GM18511 (cell line): ENCODE measurements at regions not wholly inside any gene's neighbourhood (a gene's known extent, or its start where the extent isn't known, plus 50 kb on each side); places are given as distances from the start of the nearest gene placed in this dataset.

Source experiments
- ATAC-seq: cut with Tn5 transposase; IDR thresholded peaks from one replicate; pipeline ENCODE4 v1.9.1; 2021; ENCODE audit warnings: mild to moderate bottlenecking, moderate library complexity; ENCODE audit not compliant: unreplicated experiment

DNA sequence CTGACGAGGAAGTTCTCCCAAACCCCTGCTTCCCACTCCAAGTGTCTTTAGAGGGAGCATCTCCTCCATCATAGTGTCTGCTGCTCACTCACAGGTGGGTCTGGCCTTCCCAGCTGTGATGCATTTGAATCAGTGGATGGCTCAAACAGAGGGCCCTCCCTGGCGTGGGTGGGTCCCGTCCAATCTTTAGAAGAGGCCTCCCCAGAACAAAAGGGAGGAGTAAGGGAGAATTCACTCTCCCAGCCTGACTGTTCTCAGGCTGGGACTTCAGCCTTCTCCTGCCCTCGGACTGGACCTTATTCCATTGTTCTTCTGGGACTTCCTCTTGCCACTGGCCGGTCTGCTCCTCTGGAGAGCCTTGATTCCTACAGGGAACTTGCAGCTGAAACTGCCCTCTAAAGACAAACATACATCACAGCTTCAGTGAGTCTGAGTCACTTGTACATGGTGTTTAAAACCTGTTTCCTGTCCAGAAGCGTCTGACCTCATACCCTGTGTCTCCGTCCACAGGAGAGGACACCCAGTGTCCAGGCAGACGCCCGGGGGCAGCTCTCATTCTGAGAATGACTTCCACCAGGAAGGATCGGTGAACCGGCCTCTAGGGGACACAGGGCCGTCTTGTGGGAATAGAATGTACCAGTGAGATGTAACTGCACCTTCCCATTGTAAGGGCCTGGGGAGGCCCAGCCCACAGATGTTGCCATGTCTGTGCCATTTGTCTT, 234.7 kb downstream of the BRD1 start:
- ATAC-seq, result no peak

DNA sequence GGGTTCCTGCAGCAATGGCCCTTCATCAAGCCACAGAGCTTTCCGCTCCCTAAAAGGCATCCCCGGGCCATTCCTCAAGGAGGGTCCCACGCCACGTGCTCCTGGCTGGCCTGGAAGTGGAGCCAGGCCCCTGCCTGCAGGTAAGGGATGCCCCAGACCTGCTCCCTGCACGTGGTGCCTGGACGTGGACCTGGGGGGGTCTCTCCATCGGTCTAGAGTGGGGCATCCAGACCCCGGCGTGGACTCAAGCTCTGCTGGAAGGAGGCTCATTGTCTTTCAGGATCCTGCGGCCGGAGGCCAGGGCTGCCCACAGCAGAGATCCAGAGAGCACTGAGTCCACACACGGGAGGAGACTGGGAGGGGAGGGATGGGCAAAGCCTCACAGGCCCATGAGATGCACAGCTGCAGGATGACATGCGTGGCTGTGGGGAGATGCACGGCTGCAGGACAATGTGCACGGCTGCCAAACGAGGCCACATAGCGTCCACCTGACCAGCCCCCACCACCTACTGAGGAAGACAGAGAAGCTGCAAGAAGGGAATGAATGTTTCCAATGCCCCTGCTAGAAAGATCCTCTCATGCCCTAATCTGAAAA, 236.7 kb downstream of the BRD1 start:
- ATAC-seq, result no peak

DNA sequence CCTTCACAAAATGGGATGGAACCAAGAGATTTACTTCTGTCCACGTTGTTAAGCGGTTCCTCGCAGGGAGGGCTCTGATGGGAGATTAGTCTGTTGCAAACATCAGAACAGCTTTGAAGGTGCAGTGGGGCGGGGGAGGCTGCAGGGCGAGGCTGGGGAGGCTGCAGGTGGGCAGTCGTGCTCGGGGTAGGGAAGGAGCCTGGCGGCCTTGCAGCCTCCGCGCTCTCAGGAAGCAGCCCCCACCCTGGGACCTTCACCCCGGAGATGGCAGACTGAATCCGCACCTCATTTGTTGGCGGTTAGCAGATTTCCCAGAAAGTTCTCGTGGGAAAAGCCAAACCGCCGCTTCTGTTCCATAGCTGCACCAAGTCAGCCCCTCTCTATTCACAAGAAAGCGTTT, 237.3 kb downstream of the BRD1 start:
- ATAC-seq, result no peak

DNA sequence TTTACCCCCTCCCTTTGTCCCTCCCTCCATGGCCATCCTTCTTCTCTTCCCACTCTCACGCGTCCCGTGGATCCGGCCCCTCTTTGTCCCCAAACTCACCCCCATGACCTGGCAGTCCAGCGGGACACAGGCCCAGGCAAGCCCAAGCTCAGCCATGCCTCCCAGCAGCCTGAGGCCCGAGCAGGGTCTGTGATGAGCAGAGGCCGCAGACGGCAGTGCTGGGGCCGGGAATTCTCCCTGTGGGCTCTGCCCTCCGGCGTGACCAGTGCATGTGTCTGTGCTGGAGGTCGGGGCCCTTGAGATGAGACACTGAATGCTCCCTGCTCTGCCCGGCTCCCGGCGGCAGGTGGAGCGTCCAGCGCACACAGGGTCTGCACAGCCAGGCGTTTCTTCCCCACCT, 237.9 kb downstream of the BRD1 start:
- ATAC-seq, result no peak

DNA sequence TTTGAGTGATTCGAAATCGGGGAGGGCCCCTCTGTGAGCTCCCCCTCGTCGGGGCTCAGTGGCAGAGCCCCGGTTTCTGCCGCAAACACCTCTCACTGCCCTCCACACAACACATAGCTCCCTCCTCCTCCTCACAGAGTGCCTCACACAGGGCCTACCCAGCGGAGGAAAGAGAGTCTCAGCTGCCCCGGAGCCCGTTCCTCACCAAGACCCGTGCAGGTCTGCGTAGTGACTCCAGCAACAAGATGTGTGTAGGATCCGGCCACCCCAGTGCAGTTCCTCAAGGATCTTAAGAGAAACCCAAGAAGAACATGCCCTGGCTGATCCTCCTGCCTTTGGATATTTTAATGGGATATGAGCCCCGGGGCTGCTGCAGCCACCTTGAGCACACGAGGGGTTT, 238.4 kb downstream of the BRD1 start:
- no peak for ATAC-seq

DNA sequence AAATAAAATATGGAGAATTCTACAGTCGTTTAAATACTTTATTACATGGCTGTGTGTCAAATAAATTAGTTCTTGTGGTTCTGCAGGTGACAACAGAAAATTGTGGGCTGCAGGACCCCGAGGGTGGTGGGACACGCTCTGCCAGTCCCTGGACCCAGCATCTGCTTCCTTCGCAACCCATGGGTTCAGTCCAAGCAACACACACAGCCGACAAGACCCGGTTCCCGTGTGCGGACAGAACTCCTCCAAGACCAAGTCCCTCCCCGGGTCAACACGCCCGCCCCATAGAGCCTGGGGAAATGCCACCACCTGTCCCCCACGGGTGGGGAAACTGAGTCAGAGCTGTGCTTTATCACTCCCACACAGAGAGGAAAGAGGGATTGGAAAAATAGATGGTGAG, 238.9 kb downstream of the BRD1 start:
- ATAC-seq, result no peak

DNA sequence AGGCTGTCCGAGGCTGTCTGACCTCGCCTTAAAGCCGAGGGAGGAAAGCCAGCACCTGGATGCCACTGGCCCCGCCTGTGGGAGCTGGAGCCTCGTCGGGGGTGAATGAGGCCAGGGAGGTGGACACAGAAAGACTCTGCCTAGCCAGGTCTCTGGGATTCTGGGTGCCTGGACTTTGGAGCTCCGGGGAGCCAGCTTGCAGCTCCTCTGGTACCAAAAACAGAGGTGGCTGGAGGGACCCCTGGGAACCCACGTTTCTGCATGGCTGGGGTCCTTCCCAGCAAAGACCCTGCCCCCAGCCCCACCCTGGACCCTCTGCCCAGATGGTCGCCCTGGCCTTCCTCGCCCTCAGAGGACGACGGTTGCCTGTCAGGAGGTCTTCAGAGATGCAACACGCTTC, 239.7 kb downstream of the BRD1 start:
- ATAC-seq, result no peak

DNA sequence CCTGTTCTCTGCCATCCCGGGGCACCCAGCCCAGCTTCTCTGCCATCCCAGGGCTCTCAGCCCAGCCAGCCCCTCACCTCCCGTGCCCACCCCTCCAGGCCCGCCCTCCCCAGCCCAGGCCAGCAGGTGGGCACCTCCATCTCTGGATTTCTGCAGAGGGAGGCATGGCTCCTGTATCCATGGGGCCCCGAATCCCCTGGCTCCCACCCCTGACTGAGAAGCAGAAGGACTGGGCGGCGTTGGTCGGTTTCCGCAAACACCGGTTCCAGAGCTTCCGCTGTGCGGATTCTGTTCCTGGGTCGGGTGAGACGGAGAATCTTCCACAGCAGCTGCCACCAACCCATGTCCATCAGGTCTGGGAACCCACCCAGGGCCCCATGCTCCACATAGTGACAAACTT, 240.3 kb downstream of the BRD1 start:
- ATAC-seq, result no peak

DNA sequence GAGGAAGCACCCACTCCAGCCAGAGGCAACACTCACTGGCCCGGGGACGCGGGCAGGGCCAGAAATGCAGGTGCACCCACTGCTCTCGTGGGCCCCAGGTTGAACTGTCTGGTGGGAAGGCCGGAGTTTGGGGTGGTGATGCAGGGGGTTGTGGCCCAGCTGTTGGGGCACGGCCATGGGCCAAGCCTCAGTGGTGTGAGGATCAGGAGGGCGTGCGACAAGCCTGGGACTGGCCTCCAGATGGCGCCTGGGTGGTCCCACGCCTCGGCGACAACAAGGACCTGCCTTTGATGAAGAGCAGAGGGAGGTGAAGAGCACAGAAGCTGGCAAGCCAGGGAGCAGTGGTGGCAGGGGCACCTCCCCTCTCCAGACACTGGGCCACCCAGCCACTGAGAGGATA, 240.8 kb downstream of the BRD1 start:
- ATAC-seq, result no peak

DNA sequence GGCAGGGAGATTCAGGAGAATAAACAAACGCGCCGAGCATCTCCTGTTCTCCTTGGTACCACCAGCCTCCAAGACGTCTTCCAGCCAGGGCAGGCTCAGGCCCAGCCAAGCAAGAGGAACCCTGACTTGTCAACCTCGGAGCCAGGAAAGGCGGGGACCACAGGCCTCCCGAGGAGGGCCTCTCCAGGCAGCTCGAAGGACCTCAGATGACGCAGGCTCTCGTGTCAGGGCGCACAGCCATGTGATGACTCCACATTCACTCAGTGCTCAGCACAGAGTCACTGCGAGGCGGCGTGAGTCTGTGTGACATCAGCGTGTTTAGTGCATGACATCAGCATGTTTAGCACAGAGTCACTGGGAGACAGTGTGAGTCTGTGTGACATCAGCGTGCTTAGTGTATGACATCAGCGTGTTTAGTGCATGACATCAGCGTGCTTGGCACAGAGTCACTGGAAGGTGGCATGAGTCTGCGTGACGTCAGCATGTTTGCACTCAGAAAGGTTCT, 241.4 kb downstream of the BRD1 start:
- no peak for ATAC-seq

DNA sequence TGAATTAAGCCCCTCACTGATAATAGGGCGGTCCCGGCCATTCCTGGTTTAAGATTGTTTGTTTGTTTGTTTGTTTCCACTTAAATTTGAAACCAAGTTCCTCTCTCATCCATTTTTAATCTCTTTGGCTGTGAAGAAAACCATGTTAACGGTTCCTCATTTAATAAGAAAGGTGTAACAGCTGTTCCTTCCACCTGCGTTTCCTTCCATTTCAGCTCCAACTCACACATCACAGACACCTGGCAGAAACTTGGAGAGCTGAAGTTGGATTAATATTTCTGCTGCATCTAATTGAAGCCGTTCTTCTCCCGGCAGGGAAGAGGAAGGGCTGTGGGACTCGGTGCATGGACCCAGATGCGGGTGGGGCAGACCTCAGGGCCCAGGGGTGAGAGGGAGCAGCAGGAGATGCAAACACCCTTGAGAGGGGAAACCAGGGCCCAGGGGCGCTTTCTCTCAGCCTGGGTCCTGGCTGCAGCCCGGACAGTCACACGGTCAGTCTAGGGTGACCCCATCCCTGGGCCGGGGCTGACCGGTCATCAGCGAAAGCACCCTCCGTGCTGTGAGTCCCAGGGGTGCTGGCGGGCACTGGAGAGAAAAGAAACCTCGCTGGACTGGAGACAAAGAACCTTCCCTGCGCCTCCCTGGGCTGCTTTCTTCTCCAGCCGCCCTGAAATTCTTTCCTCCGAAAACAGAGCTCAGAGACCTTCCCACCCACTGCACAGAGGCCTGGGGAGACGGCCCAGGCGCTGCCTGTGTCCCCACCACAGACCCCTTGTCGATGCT, 242.0 kb downstream of the BRD1 start:
- ATAC-seq, result no peak

DNA sequence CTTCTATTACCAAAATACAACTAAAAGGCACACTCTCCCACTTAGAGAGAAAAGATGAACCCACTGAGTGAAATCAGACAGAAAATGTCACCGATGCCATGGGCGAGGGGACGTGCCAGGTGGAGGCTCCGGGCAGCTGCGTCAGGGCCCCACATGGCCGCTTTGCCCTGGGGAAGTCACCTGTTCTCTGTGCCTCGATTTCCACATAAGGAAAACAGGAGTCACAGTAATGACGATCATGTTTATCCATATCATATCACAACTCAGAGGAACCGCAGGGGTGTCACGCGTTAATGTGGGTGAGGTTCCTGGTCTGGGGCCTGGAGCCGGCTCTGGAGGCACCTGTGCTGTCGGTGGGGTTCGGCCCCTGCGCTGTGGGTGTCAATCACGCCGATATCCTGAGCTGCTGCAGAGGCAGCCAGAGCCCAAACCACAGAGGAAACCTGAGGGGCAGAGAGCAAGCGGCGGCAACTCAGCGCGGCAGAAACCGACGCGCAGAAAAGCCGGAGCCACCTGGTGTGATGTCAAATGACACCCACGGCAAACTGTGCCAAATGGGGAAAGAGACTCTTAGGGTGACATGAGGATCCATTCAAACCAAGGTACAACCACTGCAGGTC, 243.7 kb downstream of the BRD1 start:
- no peak for ATAC-seq

DNA sequence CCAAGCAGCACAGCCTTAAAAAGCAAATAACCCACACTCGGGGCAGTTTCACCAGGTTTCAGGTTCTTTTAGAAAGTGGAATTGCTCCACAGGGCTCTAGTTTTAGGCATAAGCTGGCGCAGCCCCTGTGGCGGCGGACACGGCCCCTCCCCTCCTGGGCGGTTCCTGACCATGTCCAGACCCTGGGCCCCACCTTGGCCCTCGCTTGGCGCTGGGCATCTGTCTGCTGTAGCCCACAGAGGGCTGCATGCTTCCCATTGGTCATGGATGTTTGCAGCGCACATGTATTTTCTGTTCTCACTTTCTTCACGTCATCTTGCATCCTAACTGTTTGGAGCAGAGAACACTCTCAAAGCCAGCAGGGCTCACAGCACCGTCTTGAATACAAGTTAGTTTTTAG, 244.3 kb downstream of the BRD1 start:
- ATAC-seq, result no peak

DNA sequence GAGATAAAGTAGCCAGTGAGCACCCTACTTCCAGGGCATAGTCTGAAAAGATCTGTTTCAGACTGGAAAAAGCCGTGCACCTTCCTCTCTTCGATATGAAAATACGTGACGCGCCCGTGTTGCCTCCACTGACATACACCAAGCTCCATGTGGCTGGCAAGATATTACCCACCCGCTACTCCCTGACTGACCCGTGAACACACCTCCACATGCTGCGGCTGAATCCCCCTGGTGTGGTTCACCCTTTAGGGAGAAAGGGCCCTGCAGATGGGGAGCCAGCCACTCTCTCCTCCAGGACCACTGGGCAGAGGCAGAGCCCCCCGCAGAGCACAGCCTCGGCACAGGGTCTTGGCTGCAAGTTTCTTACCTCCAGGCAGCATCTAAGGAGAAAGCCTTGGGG, 245.0 kb downstream of the BRD1 start:
- no peak for ATAC-seq

DNA sequence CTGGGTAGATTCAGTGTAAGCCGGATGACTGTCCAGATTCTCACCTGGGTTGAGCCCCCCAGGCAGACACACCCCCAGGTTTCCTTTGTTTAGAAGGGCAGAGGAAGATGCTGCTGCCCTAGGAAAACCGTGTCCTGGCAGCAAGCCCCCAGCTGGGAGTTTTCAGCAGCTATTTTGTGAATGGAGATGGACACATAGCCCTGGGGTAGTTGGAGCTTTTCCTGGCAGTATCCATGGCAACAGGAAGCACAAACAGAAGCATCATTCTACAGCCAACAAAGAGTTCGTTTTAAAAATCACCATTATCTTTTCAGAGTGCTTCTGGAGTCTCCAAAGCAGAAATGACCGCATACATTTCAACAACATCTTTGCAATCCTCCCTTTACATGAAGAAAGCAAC, 245.5 kb downstream of the BRD1 start:
- ATAC-seq, result no peak

DNA sequence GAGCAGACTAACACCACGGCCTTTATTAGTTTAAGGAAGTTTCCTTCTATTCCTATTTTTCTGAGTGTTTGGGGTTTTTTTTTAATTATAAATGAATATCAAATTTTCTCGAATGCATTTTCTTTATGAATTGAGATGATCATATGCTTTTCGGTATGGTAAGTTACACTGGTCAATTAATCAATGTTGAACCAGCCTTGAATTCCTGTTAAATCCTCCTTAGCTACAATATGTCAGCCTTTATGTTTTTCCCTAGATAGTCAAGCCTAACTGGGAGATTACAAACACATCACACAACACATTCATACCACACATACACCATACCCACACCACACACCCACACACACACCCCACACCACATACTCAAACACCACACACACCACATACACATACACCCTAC, 247.6 kb downstream of the BRD1 start:
- no peak for ATAC-seq

DNA sequence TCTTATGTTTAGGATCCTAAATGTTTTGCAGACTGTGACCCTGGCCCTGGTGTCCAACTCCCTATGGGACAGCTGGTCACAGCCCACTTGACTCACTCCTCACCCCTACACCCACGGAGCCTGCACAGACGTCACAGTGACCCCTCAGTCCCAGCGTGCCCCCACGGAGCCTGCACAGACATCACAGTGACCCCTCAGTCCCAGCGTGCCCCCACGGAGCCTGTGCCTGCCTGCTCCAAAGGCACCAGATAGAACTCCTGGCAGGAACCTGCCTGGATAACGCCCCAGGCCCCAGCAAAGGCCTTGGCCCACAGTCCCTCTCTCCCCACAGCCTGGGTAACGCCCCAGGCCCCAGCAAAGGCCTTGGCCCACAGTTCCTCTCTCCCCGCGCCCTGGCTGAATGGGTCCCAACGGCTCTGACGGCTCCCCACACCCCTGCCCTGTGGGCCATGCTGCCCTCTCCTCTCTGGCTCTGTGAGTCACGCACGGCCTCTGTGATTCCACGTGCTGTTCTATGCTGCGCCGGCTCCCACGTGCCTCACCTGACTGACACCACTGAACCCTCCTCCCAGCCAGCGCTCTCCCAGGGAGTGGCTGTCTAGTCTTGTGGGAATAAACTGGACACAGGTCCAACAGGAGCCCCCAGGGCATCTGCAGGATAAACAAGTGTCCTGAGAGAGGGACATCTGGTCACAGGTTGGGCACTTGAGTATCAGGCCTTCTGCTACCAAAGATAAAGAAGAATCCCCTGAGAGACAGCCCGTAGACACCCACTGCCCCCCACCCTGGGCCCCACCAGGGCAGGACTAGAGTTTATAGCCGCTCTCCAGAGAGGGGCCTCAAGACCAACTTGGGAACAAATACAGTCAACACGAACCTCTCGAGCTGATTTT, 250.3 kb downstream of the BRD1 start:
- ATAC-seq, result no peak

DNA sequence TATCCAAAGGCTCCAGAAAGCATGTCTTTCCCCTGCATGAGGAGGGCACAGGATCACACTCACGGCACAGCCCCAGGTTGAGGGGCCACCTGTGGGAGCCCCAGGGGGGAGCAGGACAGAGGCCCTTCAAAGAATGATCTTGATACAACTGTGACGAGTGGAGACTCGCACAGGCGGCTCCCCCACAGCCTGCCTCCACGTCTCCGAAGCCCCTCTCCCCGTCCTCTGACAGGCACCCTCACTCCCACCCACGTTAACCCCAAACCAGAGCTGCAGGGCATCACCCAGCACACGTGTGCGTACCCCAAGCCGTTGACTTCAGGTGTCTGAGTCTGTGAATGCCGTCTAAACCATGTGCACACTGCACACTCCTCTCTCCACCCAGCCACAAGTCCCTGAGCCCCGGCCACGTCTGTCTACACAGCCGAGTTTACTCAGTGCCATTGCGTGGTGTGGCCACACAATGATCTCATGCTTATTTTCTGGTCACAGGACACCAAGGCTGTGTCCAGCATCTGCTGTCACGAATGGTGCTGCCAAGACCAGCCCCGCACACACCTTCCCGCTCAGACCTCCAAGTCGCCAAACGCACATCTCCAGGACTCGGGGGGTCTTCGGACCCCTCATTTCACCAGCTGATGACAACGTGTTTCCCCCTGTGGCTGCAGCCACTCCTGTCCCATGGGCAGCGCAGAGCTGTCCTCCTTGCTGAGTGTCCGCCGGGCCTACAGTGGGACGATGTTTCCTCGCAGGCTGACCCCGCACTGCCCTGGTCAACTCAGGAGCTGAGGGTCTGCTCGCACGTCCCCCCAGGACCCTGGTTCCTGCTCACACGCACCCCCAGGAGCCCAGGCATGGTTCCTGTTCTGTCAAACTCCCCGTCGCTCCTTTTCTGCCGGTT, 251.2 kb downstream of the BRD1 start:
- ATAC-seq, result no peak

DNA sequence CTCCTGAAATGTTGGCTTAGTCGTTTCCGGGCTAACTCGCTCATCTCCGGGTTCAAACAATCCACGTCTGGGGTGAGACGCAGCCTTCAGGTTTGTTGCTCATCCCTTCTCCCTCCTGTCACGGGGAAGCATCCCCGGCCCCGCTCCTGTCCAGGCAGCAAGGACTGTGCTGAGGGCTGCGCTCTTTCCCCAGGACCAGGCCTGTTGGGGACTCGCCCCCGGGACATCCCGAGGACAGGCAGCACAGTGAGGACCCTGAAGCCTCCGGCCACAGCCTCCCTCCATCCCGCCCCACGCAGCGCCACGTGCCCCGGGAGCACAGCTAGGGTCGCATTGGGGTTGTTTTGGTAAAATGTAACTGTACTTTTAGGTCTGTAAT, 252.0 kb downstream of the BRD1 start:
- no peak for ATAC-seq
